SH-SY5Y (cell line): ENCODE measurements at regions not wholly inside any gene's neighbourhood (a gene's known extent, or its start where the extent isn't known, plus 50 kb on each side); places are given as distances from the start of the nearest gene placed in this dataset.

Source experiments
- GATA2 ChIP-seq: IDR thresholded peaks from 2 replicates; pipeline ENCODE4 v1.6.1; 2011; ENCODE audit warnings: mild to moderate bottlenecking, low read depth, low read length
- GATA3 ChIP-seq: IDR thresholded peaks from 2 replicates; pipeline ENCODE4 v1.6.1; 2011; ENCODE audit warnings: low read depth, mild to moderate bottlenecking, low read length, moderate library complexity

- TF ChIP-seq GATA3: no peak
- no peak for TF ChIP-seq GATA2
Observed at GRCh38 chr14:106094654-106095189, 568.3 kb downstream of the TMEM121 start.
